NOMO-1 (cell line): ENCODE measurements at regions not wholly inside any gene's neighbourhood (a gene's known extent, or its start where the extent isn't known, plus 50 kb on each side); places are given as distances from the start of the nearest gene placed in this dataset.

Source experiments
- DNase-seq, 2 experiments: peaks; one replicate each; lab custom pipeline; 2025; ENCODE audit not compliant: unreplicated experiment in 2 of 2; lab: John Stamatoyannopoulos, UW

- DNase-seq, result no peak
These were observed 677.0 kb downstream of the NYAP2 start for GRCh38 chr2:226076529-226076928.

GRCh38 chr2:226074391-226074790, 674.9 kb downstream of the NYAP2 start:
- DNase-seq, result no peak

- DNase-seq, result no peak
These were observed 674.1 kb downstream of the NYAP2 start for GRCh38 chr2:226073496-226074160.

GRCh38 chr2:226066873-226067272, 667.4 kb downstream of the NYAP2 start:
- no peak for DNase-seq

GRCh38 chr2:226066391-226066790, 666.9 kb downstream of the NYAP2 start:
- DNase-seq, result no peak

GRCh38 chr2:226064932-226065570, 665.5 kb downstream of the NYAP2 start:
- DNase-seq, result no peak

- DNase-seq, result no peak
These were observed 664.4 kb downstream of the NYAP2 start for GRCh38 chr2:226063704-226064440.

GRCh38 chr2:226059961-226060627, 660.6 kb downstream of the NYAP2 start:
- peak; percentile 32 to 62 for DNase-seq

GRCh38 chr2:226057914-226058313, 658.4 kb downstream of the NYAP2 start:
- peak; percentile 14 to 64 for DNase-seq

GRCh38 chr2:226057365-226057764, 657.9 kb downstream of the NYAP2 start:
- no peak for DNase-seq

GRCh38 chr2:226052772-226053416, 653.4 kb downstream of the NYAP2 start:
- DNase-seq, result no peak

- DNase-seq, result no peak
These were observed 651.3 kb downstream of the NYAP2 start for GRCh38 chr2:226050822-226051221.

GRCh38 chr2:226048611-226049010, 649.1 kb downstream of the NYAP2 start:
- no peak for DNase-seq

GRCh38 chr2:226045080-226045479, 645.6 kb downstream of the NYAP2 start:
- no peak for DNase-seq

- no peak for DNase-seq
These were observed 640.9 kb downstream of the NYAP2 start for GRCh38 chr2:226040344-226040900.

- DNase-seq, result peak in 1 of 2 experiments; percentile 32
These were observed 638.0 kb downstream of the NYAP2 start for GRCh38 chr2:226037526-226037925.

- no peak for DNase-seq
These were observed 632.4 kb downstream of the NYAP2 start for GRCh38 chr2:226031647-226032501.

- DNase-seq, result peak; percentile 55 to 63
These were observed 631.5 kb downstream of the NYAP2 start for GRCh38 chr2:226030788-226031646.

- peak; percentile 46 to 55 for DNase-seq
These were observed 630.9 kb downstream of the NYAP2 start for GRCh38 chr2:226030369-226030768.
